GM12878 (cell line): ENCODE measurements at regions not wholly inside any gene's neighbourhood (a gene's known extent, or its start where the extent isn't known, plus 50 kb on each side); places are given as distances from the start of the nearest gene placed in this dataset.

Source experiments
- ATAC-seq: fragments of 200-7000 bp; cut with Tn5 transposase; 3 replicates; pipeline ENCODE4 v1.9.1; 2020; ENCODE audit warnings: mild to moderate bottlenecking, moderate library complexity
- BruUV-seq: library from RNA; stranded (reverse); fragments of 400-500 nt; replicated peaks from 2 replicates; lab custom pipeline; 2021; lab: Mats Ljungman, UMichigan
- CTCF ChIA-PET: fragments of 300-600 bp; sonication (Branson Sonifier 250); formaldehyde crosslinking; extraction: SDS; loops from one replicate; lab custom pipeline; 2021; ENCODE audit warnings: inconsistent platforms; lab: Yijun Ruan, JAX
- POLR2A ChIA-PET: fragments of 350-600 bp; formaldehyde crosslinking; extraction: SDS; loops from one replicate; lab custom pipeline; 2021; ENCODE audit warnings: inconsistent platforms; lab: Charles Lee
- RAD21 ChIA-PET: fragments of 300-600 bp; sonication (Branson Sonifier 250); formaldehyde crosslinking; loops from one replicate; lab custom pipeline; 2023; ENCODE audit warnings: antibody characterized with exemption; ENCODE audit not compliant: unreplicated experiment; lab: Charles Lee
- SMC1A ChIA-PET: fragments of 300-600 bp; sonication (Branson Sonifier 250); formaldehyde crosslinking; loops from one replicate; lab custom pipeline; 2023; ENCODE audit not compliant: unreplicated experiment, uncharacterized antibody; lab: Charles Lee
- DNase-seq: peaks from one replicate; pipeline ENCODE4 v3.0.0-alpha.2; 2011; ENCODE audit warnings: low read depth, low spot score
- FAIRE-seq: peaks from 3 replicates; lab custom pipeline; 2011; peaks lifted over from hg19 to GRCh38; lab: Jason Lieb, UNC
- H2AFZ ChIP-seq: 2 replicates; pipeline ENCODE4 v1.6.0; 2011; ENCODE audit warnings: low read depth, low read length, control low read depth; ENCODE audit not compliant: control insufficient read depth
- H3K27ac ChIP-seq: 2 replicates; pipeline ENCODE4 v1.5.1; 2011; ENCODE audit warnings: control low read depth; ENCODE audit not compliant: control insufficient read depth, insufficient read depth
- H3K27me3 ChIP-seq, 2 experiments: replicated peaks in 1 of 2; 2 replicates each; pipeline versions ENCODE4 v1.6.0 to v1.6.1; 2011; ENCODE audit warnings: low read length in 1 of 2; ENCODE audit not compliant: control insufficient read depth in 2 of 2, insufficient read depth in 2 of 2
- H3K36me3 ChIP-seq, 2 experiments: 2 replicates each; pipeline ENCODE4 v1.5.1; 2011; ENCODE audit warnings: low read length in 1 of 2; ENCODE audit not compliant: control insufficient read depth in 2 of 2, insufficient read depth in 2 of 2
- H3K4me1 ChIP-seq: 2 replicates; pipeline ENCODE4 v1.6.1; 2011; ENCODE audit warnings: mild to moderate bottlenecking, low read length, moderate library complexity, mixed read lengths; ENCODE audit not compliant: control insufficient read depth, insufficient read depth
- H3K4me2 ChIP-seq: 2 replicates; pipeline ENCODE4 v1.6.0; 2011; ENCODE audit warnings: control low read depth; ENCODE audit not compliant: control insufficient read depth, insufficient read depth
- H3K4me3 ChIP-seq: fragments of 200-600 bp; sonication (generic); 2 replicates; pipeline ENCODE4 v1.5.1; 2016
- H3K79me2 ChIP-seq: 2 replicates; pipeline ENCODE4 v1.6.0; 2011; ENCODE audit warnings: low read length; ENCODE audit not compliant: control insufficient read depth, insufficient read depth
- H3K9ac ChIP-seq: 2 replicates; pipeline ENCODE4 v1.8.0; 2011; ENCODE audit warnings: low read length, control low read depth, mixed read lengths; ENCODE audit not compliant: control insufficient read depth, insufficient read depth
- H3K9me3 ChIP-seq: replicated peaks from 3 replicates; pipeline ENCODE4 v1.5.1; 2011; ENCODE audit warnings: mild to moderate bottlenecking, low read length; ENCODE audit not compliant: control insufficient read depth, insufficient read depth
- H4K20me1 ChIP-seq: 2 replicates; pipeline ENCODE4 v1.6.0; 2011; ENCODE audit not compliant: control insufficient read depth, insufficient read depth
- BHLHE40 ChIP-seq, 2 experiments: fragments of 450-650 bp in 1 of 2; IDR thresholded peaks; 2 replicates each; pipeline ENCODE4 v1.6.1; 2011 to 2017; ENCODE audit warnings: low read depth in 2 of 2, borderline replicate concordance in 1 of 2, improper control_type of control experiment in 1 of 2, low read length in 1 of 2, mild to moderate bottlenecking in 1 of 2
- BRCA1 ChIP-seq: IDR thresholded peaks from 2 replicates; pipeline ENCODE4 v1.6.1; 2011; ENCODE audit warnings: low read depth, low read length, improper control_type of control experiment
- E2F8 ChIP-seq: fragments of 450-650 bp; IDR thresholded peaks from 2 replicates; pipeline ENCODE4 v1.6.1; 2018; ENCODE audit warnings: mild to moderate bottlenecking, low read depth, moderate library complexity; ENCODE audit not compliant: partially characterized antibody
- EGR1 ChIP-seq, 2 experiments: IDR thresholded peaks; 1 replicate in 1 of 2; 2 replicates in 1 of 2; pipeline ENCODE4 v1.6.1; 2011 to 2012; ENCODE audit warnings: low read depth in 2 of 2, low read length in 2 of 2, borderline replicate concordance in 1 of 2, mild to moderate bottlenecking in 1 of 2, moderate library complexity in 1 of 2
- IKZF1 ChIP-seq: fragments of 450-650 bp; conservative IDR thresholded peaks from 2 replicates; pipeline ENCODE4 v1.6.1; 2017; ENCODE audit warnings: antibody characterized with exemption, mild to moderate bottlenecking
- JUNB ChIP-seq: IDR thresholded peaks from 2 replicates; pipeline ENCODE4 v1.6.1; 2016; ENCODE audit warnings: antibody characterized with exemption, mild to moderate bottlenecking
- MEF2A ChIP-seq: IDR thresholded peaks from 2 replicates; pipeline ENCODE4 v1.6.1; 2011; ENCODE audit warnings: low read depth, mild to moderate bottlenecking, low read length, moderate library complexity; ENCODE audit not compliant: insufficient read depth
- NFXL1 ChIP-seq: fragments of 450-650 bp; IDR thresholded peaks from 2 replicates; pipeline ENCODE4 v1.6.1; 2017; ENCODE audit warnings: antibody characterized with exemption, mild to moderate bottlenecking, borderline replicate concordance
- SRF ChIP-seq, 2 experiments: IDR thresholded peaks; 2 replicates each; pipeline ENCODE4 v1.6.1; 2011; ENCODE audit warnings: low read depth in 2 of 2, low read length in 2 of 2, mild to moderate bottlenecking in 1 of 2, moderate library complexity in 1 of 2
- TBL1XR1 ChIP-seq: IDR thresholded peaks from 2 replicates; pipeline ENCODE4 v1.6.1; 2012; ENCODE audit warnings: low read depth, low read length, improper control_type of control experiment
- TCF12 ChIP-seq: IDR thresholded peaks from 2 replicates; pipeline ENCODE4 v1.6.1; 2011; ENCODE audit warnings: low read depth, mild to moderate bottlenecking, low read length
- TCF7 ChIP-seq: IDR thresholded peaks from 2 replicates; pipeline ENCODE4 v1.6.1; 2014; ENCODE audit warnings: antibody characterized with exemption, borderline replicate concordance
- WRNIP1 ChIP-seq: IDR thresholded peaks from 2 replicates; pipeline ENCODE4 v1.6.1; 2011; ENCODE audit warnings: low read depth, low read length, improper control_type of control experiment, borderline replicate concordance
- ZNF207 ChIP-seq: fragments of 450-650 bp; IDR thresholded peaks from 2 replicates; pipeline ENCODE4 v1.6.1; 2014; ENCODE audit warnings: antibody characterized with exemption, mild to moderate bottlenecking, borderline replicate concordance
- ZNF622 ChIP-seq: fragments of 450-650 bp; IDR thresholded peaks from 2 replicates; pipeline ENCODE4 v1.6.1; 2017; ENCODE audit warnings: mild to moderate bottlenecking, inconsistent platforms
- ZNF687 ChIP-seq: fragments of 450-650 bp; IDR thresholded peaks from 2 replicates; pipeline ENCODE4 v1.6.1; 2017; ENCODE audit warnings: mild to moderate bottlenecking, moderate library complexity
- WGBS: methylation state at CpG from one replicate; pipeline ENCODE4 v1.1.6; 2016; ENCODE audit warnings: low lambda C conversion rate; ENCODE audit not compliant: insufficient replicate concordance, insufficient coverage; ENCODE audit errors: missing lambda C conversion rate; 5-methylcytosine and 5-hydroxymethylcytosine counted together
- in situ Hi-C: fragments of 300-500 bp; cut with MboI; formaldehyde crosslinking; loops from 9 replicates; pipeline ENCODE4 v1.14.3; 2018; ENCODE audit warnings: mixed read lengths
- intact Hi-C: fragments of 100-400 bp; cut with micrococcal nuclease; formaldehyde crosslinking; loops from one replicate; pipeline ENCODE4 v1.14.2; 2022; ENCODE audit not compliant: unreplicated experiment

GRCh38 chr15:95698951-95699350, 631.5 kb upstream of the NR2F2 start (continued):
- no peak for TF ChIP-seq ZNF687
- TF ChIP-seq IKZF1 = no peak
- TF ChIP-seq BHLHE40 (IDR thresholded peaks at IDR 0.05; ENCODE audit: borderline replicate concordance in 1 of 2, low read depth in 2 of 2, low read length in 1 of 2) = no peak
- TF ChIP-seq MEF2A = no peak
- TF ChIP-seq TCF7 = no peak

GRCh38 chr15:95699578-95699977, 630.9 kb upstream of the NR2F2 start:
- Histone ChIP-seq H3K36me3 (no peaks in the 10 kb centered on the region), H3K4me1 (no peaks in the 10 kb centered on the region), H3K27ac (no peak overlapping the region), H4K20me1 (no peaks in the 10 kb centered on the region), H2AFZ (no peak overlapping the region), H3K79me2 (no peaks in the 10 kb centered on the region), H3K27me3 (no peaks in the 10 kb centered on the region), H3K9me3 (peaks cover 8% of the 10 kb centered on the region; the same call in 2 of the 3 replicates), H3K4me3 (no peak overlapping the region), H3K4me2 (no peak overlapping the region), H3K9ac (no peak overlapping the region)
- no TSS peak for BruUV-seq
- RAD21 ChIA-PET = no interaction called here
- DNase-seq (no peak), FAIRE-seq (no peak), ATAC-seq (no peak)
- CTCF ChIA-PET = no interaction called here
- intact Hi-C loops (no loop called here), in situ Hi-C loops (no loop called here)
- WGBS = 0% methylated on average over 2 of the region's 2 CpGs
- POLR2A ChIA-PET = no interaction called here
- SMC1A ChIA-PET = no interaction called here
- TF ChIP-seq TCF7 (no peak), ZNF207 (no peak), SRF (IDR thresholded peaks at IDR 0.05; ENCODE audit: low read depth in 2 of 2, low read length in 2 of 2) (no peak), NFXL1 (no peak), BRCA1 (no peak), E2F8 (no peak), WRNIP1 (no peak), JUNB (no peak), TCF12 (no peak), EGR1 (IDR thresholded peaks at IDR 0.05; ENCODE audit: borderline replicate concordance in 1 of 2, low read depth in 2 of 2, low read length in 2 of 2) (no peak), ZNF622 (no peak), TBL1XR1 (no peak)
